HEK293 (cell line): ENCODE measurements at regions not wholly inside any gene's neighbourhood (a gene's known extent, or its start where the extent isn't known, plus 50 kb on each side); places are given as distances from the start of the nearest gene placed in this dataset.
"Not testable (repeated sequence)": the region's sequence is repeated elsewhere in the genome, so short reads cannot be mapped to it uniquely, and the experiment has no call there.

Experiments
- CTCF ChIA-PET: fragments of 350-600 bp; formaldehyde crosslinking; extraction: SDS; loops from one replicate; lab custom pipeline; 2021; ENCODE audit warnings: antibody characterized with exemption; lab: Yijun Ruan, JAX
- POLR2A ChIA-PET: fragments of 300-600 bp; formaldehyde crosslinking; extraction: SDS; loops from one replicate; lab custom pipeline; 2020; ENCODE audit warnings: antibody characterized with exemption, inconsistent platforms; lab: Yijun Ruan, JAX
- H3K27ac ChIP-seq: fragments of 200-500 bp; sonication (Bioruptor generic); 2 replicates; pipeline ENCODE4 v1.5.1; 2014; ENCODE audit warnings: low read depth, low read length, control low read depth, inconsistent platforms; ENCODE audit errors: extremely low read depth
- H3K36me3 ChIP-seq, 2 experiments: fragments of 200-500 bp in 1 of 2; sonication (Bioruptor generic) in 1 of 2; 1 replicate in 1 of 2; 2 replicates in 1 of 2; pipeline ENCODE4 v1.5.1; 2014 to 2017; ENCODE audit warnings: inconsistent platforms in 2 of 2, low read length in 2 of 2; ENCODE audit not compliant: control insufficient read depth in 2 of 2, insufficient read depth in 1 of 2
- H3K4me1 ChIP-seq: fragments of 200-500 bp; sonication (Bioruptor generic); 2 replicates; pipeline ENCODE4 v1.5.1; 2014; ENCODE audit warnings: mild to moderate bottlenecking, low read length, inconsistent platforms; ENCODE audit not compliant: control insufficient read depth, insufficient read depth
- H3K4me3 ChIP-seq: 2 replicates; pipeline ENCODE4 v1.5.1; 2011; ENCODE audit warnings: low read depth, mild to moderate bottlenecking, control low read depth, low read length, moderate library complexity
- H3K9me3 ChIP-seq: fragments of 200-500 bp; sonication (Bioruptor generic); 2 replicates; pipeline ENCODE4 v1.5.1; 2014; ENCODE audit warnings: low read depth, low read length, inconsistent platforms; ENCODE audit not compliant: control insufficient read depth, insufficient read depth
- GLI4 ChIP-seq: fragments of 450-650 bp; formaldehyde crosslinking; IDR thresholded peaks from 2 replicates; pipeline ENCODE4 v1.5.1; 2016; ENCODE audit warnings: missing biosample characterization, missing genetic modification characterization
- HOXA7 ChIP-seq: sonication (generic); formaldehyde crosslinking; IDR thresholded peaks from 2 replicates; pipeline ENCODE4 v1.8.1; 2022; ENCODE audit warnings: missing genetic modification reagents, borderline replicate concordance
- SALL2 ChIP-seq: fragments of 450-650 bp; formaldehyde crosslinking; IDR thresholded peaks from 2 replicates; pipeline ENCODE4 v1.5.0; 2017; ENCODE audit warnings: missing biosample characterization, mild to moderate bottlenecking, missing genetic modification characterization, borderline replicate concordance
- SCRT1 ChIP-seq: fragments of 450-650 bp; formaldehyde crosslinking; IDR thresholded peaks from 2 replicates; pipeline ENCODE4 v1.5.1; 2016; ENCODE audit warnings: missing biosample characterization, missing genetic modification characterization, borderline replicate concordance
- SETDB1 ChIP-seq: IDR thresholded peaks from one replicate; pipeline ENCODE4 v1.6.1; 2017; ENCODE audit warnings: mild to moderate bottlenecking, low read length, moderate library complexity, mixed read lengths; ENCODE audit not compliant: insufficient read length
- WT1 ChIP-seq: fragments of 450-650 bp; formaldehyde crosslinking; IDR thresholded peaks from 2 replicates; pipeline ENCODE4 v1.5.1; 2016; ENCODE audit warnings: missing biosample characterization, missing genetic modification characterization
- ZBTB17 ChIP-seq: fragments of 450-650 bp; formaldehyde crosslinking; IDR thresholded peaks from 2 replicates; pipeline ENCODE4 v1.5.1; 2016; ENCODE audit warnings: missing biosample characterization, missing genetic modification characterization
- ZBTB8A ChIP-seq: fragments of 450-650 bp; formaldehyde crosslinking; IDR thresholded peaks from 2 replicates; pipeline ENCODE4 v1.5.1; 2016; ENCODE audit warnings: missing biosample characterization, missing genetic modification characterization
- ZNF132 ChIP-seq: fragments of 450-650 bp; formaldehyde crosslinking; IDR thresholded peaks from 2 replicates; pipeline ENCODE4 v1.5.1; 2017; ENCODE audit warnings: missing biosample characterization, missing genetic modification characterization, borderline replicate concordance
- ZNF140 ChIP-seq: fragments of 450-650 bp; formaldehyde crosslinking; IDR thresholded peaks from 2 replicates; pipeline ENCODE4 v1.5.1; 2016; ENCODE audit warnings: missing biosample characterization, missing genetic modification characterization
- ZNF169 ChIP-seq: fragments of 450-650 bp; formaldehyde crosslinking; IDR thresholded peaks from 2 replicates; pipeline ENCODE4 v1.5.1; 2016; ENCODE audit warnings: missing biosample characterization, missing genetic modification characterization
- ZNF350 ChIP-seq: fragments of 450-650 bp; formaldehyde crosslinking; IDR thresholded peaks from 2 replicates; pipeline ENCODE4 v1.5.0; 2017; ENCODE audit warnings: missing biosample characterization, mild to moderate bottlenecking, missing genetic modification characterization
- ZNF354C ChIP-seq: fragments of 450-650 bp; formaldehyde crosslinking; IDR thresholded peaks from 2 replicates; pipeline ENCODE4 v1.5.1; 2016; ENCODE audit warnings: missing biosample characterization, missing genetic modification characterization, low read depth, borderline replicate concordance
- ZNF600 ChIP-seq: fragments of 450-650 bp; formaldehyde crosslinking; IDR thresholded peaks from 2 replicates; pipeline ENCODE4 v1.5.1; 2016; ENCODE audit warnings: missing biosample characterization, missing genetic modification characterization
- ZNF610 ChIP-seq: fragments of 450-650 bp; formaldehyde crosslinking; IDR thresholded peaks from 2 replicates; pipeline ENCODE4 v1.5.1; 2016; ENCODE audit warnings: missing biosample characterization, missing genetic modification characterization, borderline replicate concordance
- ZNF654 ChIP-seq: fragments of 450-650 bp; formaldehyde crosslinking; IDR thresholded peaks from 2 replicates; pipeline ENCODE4 v1.5.1; 2016; ENCODE audit warnings: low read depth, missing biosample characterization, missing genetic modification characterization
- ZNF660 ChIP-seq: fragments of 450-650 bp; IDR thresholded peaks from 2 replicates; pipeline ENCODE4 v1.5.1; 2018; ENCODE audit warnings: missing biosample characterization, mild to moderate bottlenecking, missing genetic modification characterization
- ZSCAN30 ChIP-seq: fragments of 450-650 bp; IDR thresholded peaks from 2 replicates; pipeline ENCODE4 v1.5.1; 2018; ENCODE audit warnings: missing biosample characterization, mild to moderate bottlenecking, missing genetic modification characterization, moderate library complexity
- TF ChIP-seq, protein P1 (sequence below): fragments of 450-650 bp; formaldehyde crosslinking; IDR thresholded peaks from 2 replicates; pipeline ENCODE4 v1.5.1; 2016; ENCODE audit warnings: missing biosample characterization, missing genetic modification characterization
- TF ChIP-seq, protein P2 (sequence below): fragments of 450-650 bp; formaldehyde crosslinking; IDR thresholded peaks from 2 replicates; pipeline ENCODE4 v1.5.1; 2016; ENCODE audit warnings: missing biosample characterization, missing genetic modification characterization
- TF ChIP-seq, protein P3 (sequence below): fragments of 450-650 bp; formaldehyde crosslinking; IDR thresholded peaks from 2 replicates; pipeline ENCODE4 v1.5.1; 2017; ENCODE audit warnings: missing biosample characterization, missing genetic modification characterization

DNA sequence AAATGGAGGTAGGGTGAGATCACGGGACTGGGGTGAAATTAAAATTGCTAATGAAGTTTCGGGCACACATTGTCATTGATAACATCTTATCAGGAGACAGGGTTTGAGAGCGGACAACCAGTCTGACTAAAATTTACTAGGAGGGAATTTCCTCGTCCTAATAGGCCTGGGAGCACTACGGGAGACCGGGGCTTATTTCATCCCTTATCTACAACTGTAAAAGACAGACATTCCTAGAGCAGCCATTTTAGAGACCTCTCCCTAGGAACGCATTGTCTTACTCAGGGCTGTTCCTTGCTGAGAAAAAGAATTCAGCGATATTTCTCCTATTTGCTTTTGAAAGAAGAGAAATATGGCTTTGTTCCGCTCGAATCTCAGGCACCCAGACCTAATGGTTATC is 468.7 kb downstream of the CPS1 start:
- H3K4me3 ChIP-seq, POLR2A ChIA-PET, H3K27ac ChIP-seq, H3K36me3 ChIP-seq, H3K9me3 ChIP-seq, H3K4me1 ChIP-seq: not testable (repeated sequence)
- CTCF ChIA-PET: interaction anchor here (0.9 kb wide), 1 partner anchor 11 kb away, joined by 3 read pairs; no protein-coding TSS in a partner anchor
- TF ChIP-seq SETDB1: peak; percentile 84

DNA sequence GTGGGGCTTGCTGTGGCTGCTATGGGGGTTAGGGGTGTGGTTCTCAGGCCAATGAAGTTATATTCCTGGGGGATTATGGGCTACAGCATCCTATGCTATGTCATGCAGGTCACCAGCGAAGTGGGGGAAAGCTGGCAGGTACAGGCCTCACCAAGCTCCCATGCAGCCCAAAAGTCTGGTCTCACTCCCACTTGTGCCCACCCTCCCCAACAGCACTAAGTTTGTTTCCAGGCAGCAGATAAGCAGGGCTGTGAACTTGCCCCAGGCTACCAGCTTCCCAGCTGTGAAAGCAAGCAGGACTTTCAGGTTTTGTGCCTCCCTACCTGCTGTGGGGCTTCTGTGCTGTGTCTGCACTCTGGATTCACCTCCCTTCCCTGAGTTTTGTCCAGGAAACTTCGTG is 469.7 kb downstream of the CPS1 start:
- POLR2A ChIA-PET: no interaction called here
- H3K36me3 ChIP-seq: no peaks in the 10 kb centered on the region

DNA sequence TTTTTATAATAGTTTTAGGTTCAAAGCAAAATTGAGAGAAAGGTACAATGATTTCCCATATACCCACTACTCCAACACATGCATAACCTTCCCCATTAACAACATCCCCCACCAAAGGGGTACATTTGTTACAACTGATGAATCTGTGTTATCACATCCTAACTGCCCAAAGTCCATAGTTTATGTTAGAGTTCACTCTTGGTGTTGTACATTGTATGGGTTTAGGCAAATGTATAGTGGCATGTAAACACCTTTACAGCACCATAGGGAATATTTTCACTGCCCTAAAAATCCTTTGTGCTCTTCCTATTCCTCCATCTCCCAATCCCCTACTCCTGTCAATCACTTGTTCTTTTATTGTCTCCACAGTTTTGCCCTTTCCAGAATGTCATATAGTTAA is 471.6 kb downstream of the CPS1 start:
- H3K4me3 ChIP-seq: no peak overlapping the region
- no peaks in the 10 kb centered on the region for H3K4me1 ChIP-seq
- no peak overlapping the region for H3K27ac ChIP-seq
- H3K9me3 ChIP-seq: no peaks in the 10 kb centered on the region
- CTCF ChIA-PET: no interaction called here
- POLR2A ChIA-PET: no interaction called here
- TF ChIP-seq ZNF169 (tag by site-specific recombination) (no peak), ZNF600 (tag by site-specific recombination) (no peak), ZBTB8A (tag by site-specific recombination) (no peak), ZNF660 (tag by site-specific recombination) (no peak), ZNF140 (tag by site-specific recombination) (no peak)
- H3K36me3 ChIP-seq: no peaks in the 10 kb centered on the region

More for the DNA sequence above, 469.7 kb downstream of the CPS1 start:
- Histone ChIP-seq H3K4me3 (no peak overlapping the region), H3K27ac (no peak overlapping the region), H3K4me1 (no peaks in the 10 kb centered on the region), H3K9me3 (no peaks in the 10 kb centered on the region)
- CTCF ChIA-PET: no interaction called here
- no peak for TF ChIP-seq ZNF354C (tag by site-specific recombination)
- no peak for TF ChIP-seq SCRT1 (tag by site-specific recombination)

DNA sequence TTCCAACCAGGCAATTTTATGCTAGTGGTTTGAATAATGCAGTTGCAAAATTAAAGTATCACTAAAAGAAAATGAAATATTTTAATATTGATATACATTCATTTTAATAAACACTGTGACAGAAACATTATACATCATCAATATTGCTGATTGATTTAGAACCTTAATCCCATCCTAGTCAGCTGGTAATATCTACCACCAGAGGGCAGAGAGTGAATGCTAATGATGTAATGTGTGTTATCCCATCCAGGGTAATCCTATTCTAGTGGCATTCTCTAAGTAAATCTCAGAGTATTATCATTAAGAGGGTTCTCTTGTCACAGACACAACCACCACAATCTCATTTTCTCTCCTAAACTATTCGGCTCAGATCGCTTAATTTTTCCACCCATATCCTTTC is 477.4 kb downstream of the CPS1 start:
- no peaks in the 10 kb centered on the region for H3K4me1 ChIP-seq
- H3K9me3 ChIP-seq: no peaks in the 10 kb centered on the region
- POLR2A ChIA-PET: no interaction called here
- H3K27ac ChIP-seq: no peak overlapping the region
- H3K36me3 ChIP-seq: no peaks in the 10 kb centered on the region
- H3K4me3 ChIP-seq: no peak overlapping the region
- peak; percentile 14; the same call in 1 of the 2 replicates for TF ChIP-seq ZNF654 (tag by site-specific recombination)
- TF ChIP-seq SALL2: no peak
- CTCF ChIA-PET: no interaction called here

DNA sequence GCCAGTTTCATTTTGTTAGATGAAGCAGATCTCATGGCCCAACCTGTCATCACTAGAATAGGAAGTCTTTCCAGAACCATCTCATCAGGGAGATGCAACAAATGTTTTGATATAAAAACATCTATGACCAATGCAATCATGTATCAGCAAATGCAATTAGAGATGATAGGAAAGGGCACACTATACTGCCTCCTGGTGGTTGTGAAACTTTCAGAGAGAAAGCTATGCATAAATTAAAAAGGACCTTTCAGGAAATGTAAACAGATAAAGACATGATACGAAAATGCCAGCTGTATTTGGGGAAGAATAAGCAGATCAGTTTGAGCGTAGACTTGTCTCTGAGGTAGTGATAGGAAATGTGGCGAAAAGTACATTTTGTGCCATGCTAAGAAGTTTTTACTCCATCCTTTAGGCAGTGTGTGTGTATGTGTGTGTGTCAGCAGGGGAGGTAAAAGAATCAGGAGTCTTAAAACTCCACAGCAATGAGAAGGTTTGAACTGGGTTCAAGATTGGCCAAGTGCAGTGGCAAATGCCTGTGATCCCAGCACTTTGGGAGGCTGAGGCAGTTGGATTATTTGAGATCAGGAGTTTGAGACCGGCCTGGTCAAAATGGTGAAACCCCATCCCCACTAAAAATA is 479.3 kb downstream of the CPS1 start:
- ChIA-PET POLR2A (no interaction called here), CTCF (interaction anchor here (0.6 to 1.4 kb wide), 11 partner anchors 11 to 1493 kb away, joined by 3 to 6 read pairs (median 3); no protein-coding TSS in a partner anchor)
- no peaks in the 10 kb centered on the region for H3K36me3 ChIP-seq
- H3K4me3 ChIP-seq: no peak overlapping the region
- H3K27ac ChIP-seq: no peak overlapping the region
- H3K9me3 ChIP-seq: no peaks in the 10 kb centered on the region
- no peaks in the 10 kb centered on the region for H3K4me1 ChIP-seq
- TF ChIP-seq ZSCAN30: no peak
- TF ChIP-seq, protein P1, sequence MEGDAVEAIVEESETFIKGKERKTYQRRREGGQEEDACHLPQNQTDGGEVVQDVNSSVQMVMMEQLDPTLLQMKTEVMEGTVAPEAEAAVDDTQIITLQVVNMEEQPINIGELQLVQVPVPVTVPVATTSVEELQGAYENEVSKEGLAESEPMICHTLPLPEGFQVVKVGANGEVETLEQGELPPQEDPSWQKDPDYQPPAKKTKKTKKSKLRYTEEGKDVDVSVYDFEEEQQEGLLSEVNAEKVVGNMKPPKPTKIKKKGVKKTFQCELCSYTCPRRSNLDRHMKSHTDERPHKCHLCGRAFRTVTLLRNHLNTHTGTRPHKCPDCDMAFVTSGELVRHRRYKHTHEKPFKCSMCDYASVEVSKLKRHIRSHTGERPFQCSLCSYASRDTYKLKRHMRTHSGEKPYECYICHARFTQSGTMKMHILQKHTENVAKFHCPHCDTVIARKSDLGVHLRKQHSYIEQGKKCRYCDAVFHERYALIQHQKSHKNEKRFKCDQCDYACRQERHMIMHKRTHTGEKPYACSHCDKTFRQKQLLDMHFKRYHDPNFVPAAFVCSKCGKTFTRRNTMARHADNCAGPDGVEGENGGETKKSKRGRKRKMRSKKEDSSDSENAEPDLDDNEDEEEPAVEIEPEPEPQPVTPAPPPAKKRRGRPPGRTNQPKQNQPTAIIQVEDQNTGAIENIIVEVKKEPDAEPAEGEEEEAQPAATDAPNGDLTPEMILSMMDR (tag by site-specific recombination): no peak
- TF ChIP-seq WT1 (tag by site-specific recombination): no peak
- TF ChIP-seq, protein P2, sequence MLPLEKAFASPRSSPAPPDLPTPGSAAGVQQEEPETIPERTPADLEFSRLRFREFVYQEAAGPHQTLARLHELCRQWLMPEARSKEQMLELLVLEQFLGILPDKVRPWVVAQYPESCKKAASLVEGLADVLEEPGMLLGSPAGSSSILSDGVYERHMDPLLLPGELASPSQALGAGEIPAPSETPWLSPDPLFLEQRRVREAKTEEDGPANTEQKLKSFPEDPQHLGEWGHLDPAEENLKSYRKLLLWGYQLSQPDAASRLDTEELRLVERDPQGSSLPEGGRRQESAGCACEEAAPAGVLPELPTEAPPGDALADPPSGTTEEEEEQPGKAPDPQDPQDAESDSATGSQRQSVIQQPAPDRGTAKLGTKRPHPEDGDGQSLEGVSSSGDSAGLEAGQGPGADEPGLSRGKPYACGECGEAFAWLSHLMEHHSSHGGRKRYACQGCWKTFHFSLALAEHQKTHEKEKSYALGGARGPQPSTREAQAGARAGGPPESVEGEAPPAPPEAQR: no peak
- no peak for TF ChIP-seq ZNF610 (tag by site-specific recombination)
- TF ChIP-seq, protein P3, sequence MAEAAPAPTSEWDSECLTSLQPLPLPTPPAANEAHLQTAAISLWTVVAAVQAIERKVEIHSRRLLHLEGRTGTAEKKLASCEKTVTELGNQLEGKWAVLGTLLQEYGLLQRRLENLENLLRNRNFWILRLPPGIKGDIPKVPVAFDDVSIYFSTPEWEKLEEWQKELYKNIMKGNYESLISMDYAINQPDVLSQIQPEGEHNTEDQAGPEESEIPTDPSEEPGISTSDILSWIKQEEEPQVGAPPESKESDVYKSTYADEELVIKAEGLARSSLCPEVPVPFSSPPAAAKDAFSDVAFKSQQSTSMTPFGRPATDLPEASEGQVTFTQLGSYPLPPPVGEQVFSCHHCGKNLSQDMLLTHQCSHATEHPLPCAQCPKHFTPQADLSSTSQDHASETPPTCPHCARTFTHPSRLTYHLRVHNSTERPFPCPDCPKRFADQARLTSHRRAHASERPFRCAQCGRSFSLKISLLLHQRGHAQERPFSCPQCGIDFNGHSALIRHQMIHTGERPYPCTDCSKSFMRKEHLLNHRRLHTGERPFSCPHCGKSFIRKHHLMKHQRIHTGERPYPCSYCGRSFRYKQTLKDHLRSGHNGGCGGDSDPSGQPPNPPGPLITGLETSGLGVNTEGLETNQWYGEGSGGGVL (tag by site-specific recombination): no peak
- no peak for TF ChIP-seq HOXA7 (CRISPR knock-in tag)
- TF ChIP-seq ZNF350 (tag by site-specific recombination): no peak
- no peak for TF ChIP-seq ZNF132 (tag by site-specific recombination)
- TF ChIP-seq GLI4: no peak
- TF ChIP-seq ZBTB17: no peak
